HepG2 (cell line): ENCODE measurements at regions not wholly inside any gene's neighbourhood (a gene's known extent, or its start where the extent isn't known, plus 50 kb on each side); places are given as distances from the start of the nearest gene placed in this dataset.
A peak's percentile ranks its signal among the peaks of the same experiment; 100 is the strongest.

Experiments
- ADNP ChIP-seq: sonication (generic); formaldehyde crosslinking; IDR thresholded peaks from 2 replicates; pipeline ENCODE4 v1.4.0; 2020; ENCODE audit warnings: missing genetic modification reagents
- ARHGAP35 ChIP-seq: sonication (generic); formaldehyde crosslinking; IDR thresholded peaks from 2 replicates; pipeline ENCODE4 v1.9.0; 2022; ENCODE audit warnings: mild to moderate bottlenecking, inconsistent platforms, moderate library complexity, missing genetic modification reagents, borderline replicate concordance
- JUN ChIP-seq: sonication (generic); formaldehyde crosslinking; IDR thresholded peaks from 2 replicates; pipeline ENCODE4 v1.4.0; 2020; ENCODE audit warnings: mild to moderate bottlenecking, missing genetic modification reagents
- JUND ChIP-seq: sonication (generic); formaldehyde crosslinking; IDR thresholded peaks from 2 replicates; pipeline ENCODE4 v1.8.0; 2022; ENCODE audit warnings: mild to moderate bottlenecking, missing genetic modification reagents
- MBD4 ChIP-seq: IDR thresholded peaks from 2 replicates; pipeline ENCODE4 v1.6.1; 2012; ENCODE audit warnings: low read length, inconsistent platforms, borderline replicate concordance
- MEIS1 ChIP-seq: sonication (generic); formaldehyde crosslinking; IDR thresholded peaks from 2 replicates; pipeline ENCODE4 v1.9.0; 2021; ENCODE audit warnings: mild to moderate bottlenecking, missing genetic modification reagents, moderate library complexity, borderline replicate concordance
- ONECUT2 ChIP-seq: sonication (generic); formaldehyde crosslinking; IDR thresholded peaks from 2 replicates; pipeline ENCODE4 v1.4.0; 2020; ENCODE audit warnings: missing genetic modification reagents
- RFXANK ChIP-seq: IDR thresholded peaks from 2 replicates; pipeline ENCODE4 v1.6.1; 2016
- SRY ChIP-seq: sonication (generic); formaldehyde crosslinking; IDR thresholded peaks from 2 replicates; pipeline ENCODE4 v1.8.0; 2022; ENCODE audit warnings: mild to moderate bottlenecking, missing genetic modification reagents
- SUZ12 ChIP-seq: fragments of 150-350 bp; IDR thresholded peaks from 2 replicates; pipeline ENCODE4 v1.6.1; 2014; ENCODE audit warnings: low read depth, low read length
- TAF15 ChIP-seq: fragments of 200-400 bp; formaldehyde crosslinking; IDR thresholded peaks from one replicate; pipeline ENCODE4 v1.6.1; 2018; ENCODE audit warnings: mild to moderate bottlenecking, low read depth, low read length; ENCODE audit not compliant: poor library complexity, severe bottlenecking
- THRA ChIP-seq: sonication (generic); formaldehyde crosslinking; IDR thresholded peaks from 2 replicates; pipeline ENCODE4 v1.4.0; 2020; ENCODE audit warnings: missing genetic modification reagents, borderline replicate concordance
- TP53 ChIP-seq: sonication (generic); formaldehyde crosslinking; conservative IDR thresholded peaks from 2 replicates; pipeline ENCODE4 v1.4.0; 2020; ENCODE audit warnings: missing genetic modification reagents
- TRAFD1 ChIP-seq: sonication (generic); formaldehyde crosslinking; IDR thresholded peaks from 2 replicates; pipeline ENCODE4 v1.5.1; 2020; ENCODE audit warnings: missing genetic modification reagents, mild to moderate bottlenecking, borderline replicate concordance
- U2AF1 ChIP-seq: fragments of 200-400 bp; formaldehyde crosslinking; optimal IDR thresholded peaks from 2 replicates; pipeline ENCODE3; 2017; ENCODE audit warnings: mild to moderate bottlenecking, low read depth, low read length
- ZMAT3 ChIP-seq: sonication (generic); formaldehyde crosslinking; conservative IDR thresholded peaks from 2 replicates; pipeline ENCODE4 v1.7.0; 2021; ENCODE audit warnings: missing genetic modification reagents
- ZNF350 ChIP-seq: sonication (generic); formaldehyde crosslinking; IDR thresholded peaks from 2 replicates; pipeline ENCODE4 v1.4.0; 2020; ENCODE audit warnings: mild to moderate bottlenecking, low read depth, missing genetic modification reagents, borderline replicate concordance
- ZNF562 ChIP-seq: sonication (generic); formaldehyde crosslinking; IDR thresholded peaks from 2 replicates; pipeline ENCODE4 v1.8.0; 2022; ENCODE audit warnings: missing genetic modification reagents, borderline replicate concordance
- ZNF652 ChIP-seq: IDR thresholded peaks from 2 replicates; pipeline ENCODE4 v1.6.1; 2016; ENCODE audit warnings: low read depth, borderline replicate concordance
- TF ChIP-seq, protein P1 (sequence below): sonication (generic); formaldehyde crosslinking; IDR thresholded peaks from 2 replicates; pipeline ENCODE4 v1.4.0; 2020; ENCODE audit warnings: missing genetic modification reagents
- TF ChIP-seq, protein P2 (sequence below): sonication (generic); formaldehyde crosslinking; IDR thresholded peaks from 2 replicates; pipeline ENCODE4 v1.8.1; 2023; ENCODE audit warnings: mild to moderate bottlenecking, missing genetic modification reagents
- TF ChIP-seq, protein P3 (sequence below): sonication (generic); formaldehyde crosslinking; IDR thresholded peaks from 2 replicates; pipeline ENCODE4 v1.8.1; 2023; ENCODE audit warnings: missing genetic modification reagents, inconsistent platforms, borderline replicate concordance

GRCh38 chr1:121586369-121587229 lies 401.8 kb downstream of the SRGAP2C start (continued):
- TF ChIP-seq, protein P1, sequence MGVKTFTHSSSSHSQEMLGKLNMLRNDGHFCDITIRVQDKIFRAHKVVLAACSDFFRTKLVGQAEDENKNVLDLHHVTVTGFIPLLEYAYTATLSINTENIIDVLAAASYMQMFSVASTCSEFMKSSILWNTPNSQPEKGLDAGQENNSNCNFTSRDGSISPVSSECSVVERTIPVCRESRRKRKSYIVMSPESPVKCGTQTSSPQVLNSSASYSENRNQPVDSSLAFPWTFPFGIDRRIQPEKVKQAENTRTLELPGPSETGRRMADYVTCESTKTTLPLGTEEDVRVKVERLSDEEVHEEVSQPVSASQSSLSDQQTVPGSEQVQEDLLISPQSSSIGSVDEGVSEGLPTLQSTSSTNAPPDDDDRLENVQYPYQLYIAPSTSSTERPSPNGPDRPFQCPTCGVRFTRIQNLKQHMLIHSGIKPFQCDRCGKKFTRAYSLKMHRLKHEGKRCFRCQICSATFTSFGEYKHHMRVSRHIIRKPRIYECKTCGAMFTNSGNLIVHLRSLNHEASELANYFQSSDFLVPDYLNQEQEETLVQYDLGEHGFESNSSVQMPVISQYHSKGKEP (CRISPR knock-in tag) = no peak
- TF ChIP-seq ZNF350 (CRISPR knock-in tag) = peak; percentile 95
- no peak for TF ChIP-seq SUZ12
- TF ChIP-seq THRA (CRISPR knock-in tag) = peak; percentile 55
- no peak for TF ChIP-seq ONECUT2 (CRISPR knock-in tag)
- peak; percentile 77 for TF ChIP-seq ADNP (CRISPR knock-in tag)
- TF ChIP-seq, protein P2, sequence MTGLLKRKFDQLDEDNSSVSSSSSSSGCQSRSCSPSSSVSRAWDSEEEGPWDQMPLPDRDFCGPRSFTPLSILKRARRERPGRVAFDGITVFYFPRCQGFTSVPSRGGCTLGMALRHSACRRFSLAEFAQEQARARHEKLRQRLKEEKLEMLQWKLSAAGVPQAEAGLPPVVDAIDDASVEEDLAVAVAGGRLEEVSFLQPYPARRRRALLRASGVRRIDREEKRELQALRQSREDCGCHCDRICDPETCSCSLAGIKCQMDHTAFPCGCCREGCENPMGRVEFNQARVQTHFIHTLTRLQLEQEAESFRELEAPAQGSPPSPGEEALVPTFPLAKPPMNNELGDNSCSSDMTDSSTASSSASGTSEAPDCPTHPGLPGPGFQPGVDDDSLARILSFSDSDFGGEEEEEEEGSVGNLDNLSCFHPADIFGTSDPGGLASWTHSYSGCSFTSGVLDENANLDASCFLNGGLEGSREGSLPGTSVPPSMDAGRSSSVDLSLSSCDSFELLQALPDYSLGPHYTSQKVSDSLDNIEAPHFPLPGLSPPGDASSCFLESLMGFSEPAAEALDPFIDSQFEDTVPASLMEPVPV = peak; percentile 65; the same call in 1 of the 2 replicates
- no peak for TF ChIP-seq ZMAT3 (CRISPR knock-in tag)
- no peak; the same call in 1 of the 2 replicates for TF ChIP-seq ZNF652 (CRISPR knock-in tag)
- TF ChIP-seq TAF15 = no peak
- TF ChIP-seq MEIS1 = no peak
- no peak for TF ChIP-seq U2AF1
- TF ChIP-seq SRY (CRISPR knock-in tag) = peak; percentile 0; the same call in 1 of the 2 replicates
- TF ChIP-seq MBD4 = 0 out of 2 replicates have a peak, but pooled peaks have one; percentile 7
- no peak for TF ChIP-seq ARHGAP35 (CRISPR knock-in tag)
- TF ChIP-seq JUN (CRISPR knock-in tag) = peak; percentile 11; the same call in 1 of the 2 replicates
- TF ChIP-seq JUND (CRISPR knock-in tag) = 0 out of 2 replicates have a peak, but pooled peaks have one; percentile 32
- no peak for TF ChIP-seq RFXANK
- no peak for TF ChIP-seq ZNF562 (CRISPR knock-in tag)
- TF ChIP-seq, protein P3, sequence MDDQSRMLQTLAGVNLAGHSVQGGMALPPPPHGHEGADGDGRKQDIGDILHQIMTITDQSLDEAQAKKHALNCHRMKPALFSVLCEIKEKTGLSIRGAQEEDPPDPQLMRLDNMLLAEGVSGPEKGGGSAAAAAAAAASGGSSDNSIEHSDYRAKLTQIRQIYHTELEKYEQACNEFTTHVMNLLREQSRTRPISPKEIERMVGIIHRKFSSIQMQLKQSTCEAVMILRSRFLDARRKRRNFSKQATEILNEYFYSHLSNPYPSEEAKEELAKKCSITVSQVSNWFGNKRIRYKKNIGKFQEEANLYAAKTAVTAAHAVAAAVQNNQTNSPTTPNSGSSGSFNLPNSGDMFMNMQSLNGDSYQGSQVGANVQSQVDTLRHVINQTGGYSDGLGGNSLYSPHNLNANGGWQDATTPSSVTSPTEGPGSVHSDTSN (CRISPR knock-in tag) = no peak
- TF ChIP-seq TP53 (CRISPR knock-in tag) = 0 out of 2 replicates have a peak, but pooled peaks have one; percentile 29
- TF ChIP-seq TRAFD1 (CRISPR knock-in tag) = no peak
